HL-60 (cell line): ENCODE measurements at regions not wholly inside any gene's neighbourhood (a gene's known extent, or its start where the extent isn't known, plus 50 kb on each side); places are given as distances from the start of the nearest gene placed in this dataset.

ENCODE experiments used
- GABPA ChIP-seq: IDR thresholded peaks from 2 replicates; pipeline ENCODE4 v1.6.1; 2012; ENCODE audit warnings: low read depth
- TF ChIP-seq, protein P1 (sequence below): IDR thresholded peaks from one replicate; pipeline ENCODE4 v1.5.1; 2011; ENCODE audit warnings: low read length, control low read depth, inconsistent platforms; ENCODE audit not compliant: insufficient read depth

DNA sequence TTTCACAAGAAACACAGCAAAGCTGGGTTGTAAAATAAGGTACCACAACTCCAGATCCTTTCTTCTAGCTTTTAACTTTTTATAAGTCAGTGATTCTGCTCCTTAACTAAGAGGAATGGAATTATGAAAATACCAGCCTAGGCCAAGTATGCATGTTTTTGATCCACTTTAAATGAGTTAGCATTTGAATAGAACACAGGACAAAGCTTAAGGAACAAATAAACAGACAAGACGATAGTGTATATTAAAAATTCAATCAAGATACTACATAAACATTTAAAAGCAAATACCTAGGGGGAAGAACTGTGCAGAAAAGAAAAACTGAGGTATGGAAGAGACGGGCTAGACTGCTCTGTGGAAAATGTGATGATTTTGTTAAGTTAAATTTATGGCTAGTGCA, 200.7 kb downstream of the LURAP1L start:
- TF ChIP-seq, protein P1, sequence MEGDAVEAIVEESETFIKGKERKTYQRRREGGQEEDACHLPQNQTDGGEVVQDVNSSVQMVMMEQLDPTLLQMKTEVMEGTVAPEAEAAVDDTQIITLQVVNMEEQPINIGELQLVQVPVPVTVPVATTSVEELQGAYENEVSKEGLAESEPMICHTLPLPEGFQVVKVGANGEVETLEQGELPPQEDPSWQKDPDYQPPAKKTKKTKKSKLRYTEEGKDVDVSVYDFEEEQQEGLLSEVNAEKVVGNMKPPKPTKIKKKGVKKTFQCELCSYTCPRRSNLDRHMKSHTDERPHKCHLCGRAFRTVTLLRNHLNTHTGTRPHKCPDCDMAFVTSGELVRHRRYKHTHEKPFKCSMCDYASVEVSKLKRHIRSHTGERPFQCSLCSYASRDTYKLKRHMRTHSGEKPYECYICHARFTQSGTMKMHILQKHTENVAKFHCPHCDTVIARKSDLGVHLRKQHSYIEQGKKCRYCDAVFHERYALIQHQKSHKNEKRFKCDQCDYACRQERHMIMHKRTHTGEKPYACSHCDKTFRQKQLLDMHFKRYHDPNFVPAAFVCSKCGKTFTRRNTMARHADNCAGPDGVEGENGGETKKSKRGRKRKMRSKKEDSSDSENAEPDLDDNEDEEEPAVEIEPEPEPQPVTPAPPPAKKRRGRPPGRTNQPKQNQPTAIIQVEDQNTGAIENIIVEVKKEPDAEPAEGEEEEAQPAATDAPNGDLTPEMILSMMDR, result no peak
- no peak for TF ChIP-seq GABPA
